SK-N-SH treated with all-trans-retinoic acid at 6 μM for 48 hours (cell line): ENCODE measurements at regions not wholly inside any gene's neighbourhood (a gene's known extent, or its start where the extent isn't known, plus 50 kb on each side); places are given as distances from the start of the nearest gene placed in this dataset.

ENCODE experiments used
- ATAC-seq: fragments of 200-7000 bp; cut with Tn5 transposase; 3 replicates; pipeline ENCODE4 v1.9.1; 2020; ENCODE audit warnings: mild to moderate bottlenecking, moderate library complexity
- CSDC2 ChIP-seq: fragments of 250-450 bp; sonication (Bioruptor Pico); IDR thresholded peaks from 2 replicates; pipeline ENCODE4 v1.5.0; 2020; ENCODE audit warnings: mild to moderate bottlenecking, moderate library complexity
- ESRRG ChIP-seq: fragments of 250-450 bp; sonication (Bioruptor Pico); IDR thresholded peaks from 2 replicates; pipeline ENCODE4 v1.6.1; 2021; ENCODE audit warnings: mild to moderate bottlenecking
- GLIS3 ChIP-seq: fragments of 250-450 bp; sonication (Bioruptor Pico); IDR thresholded peaks from 2 replicates; pipeline ENCODE4 v1.5.0; 2020; ENCODE audit warnings: mild to moderate bottlenecking, moderate library complexity
- OSR1 ChIP-seq: fragments of 250-450 bp; sonication (Bioruptor Pico); IDR thresholded peaks from 2 replicates; pipeline ENCODE4 v1.8.0; 2022; ENCODE audit warnings: moderate library complexity, mild to moderate bottlenecking, inconsistent platforms
- PATZ1 ChIP-seq: fragments of 250-450 bp; sonication (Bioruptor Pico); IDR thresholded peaks from 2 replicates; pipeline ENCODE4 v1.8.0; 2020; ENCODE audit warnings: mild to moderate bottlenecking, moderate library complexity, borderline replicate concordance
- POU6F1 ChIP-seq: fragments of 250-450 bp; sonication (Bioruptor Pico); IDR thresholded peaks from 2 replicates; pipeline ENCODE4 v1.8.0; 2021; ENCODE audit warnings: low read depth, mild to moderate bottlenecking, moderate library complexity, borderline replicate concordance
- PPARA ChIP-seq: fragments of 250-450 bp; sonication (Bioruptor Pico); IDR thresholded peaks from 2 replicates; pipeline ENCODE4 v1.5.0; 2020; ENCODE audit warnings: mild to moderate bottlenecking, borderline replicate concordance
- RARB ChIP-seq: fragments of 250-450 bp; sonication (Bioruptor Pico); IDR thresholded peaks from 2 replicates; pipeline ENCODE4 v1.8.0; 2021; ENCODE audit warnings: mild to moderate bottlenecking, moderate library complexity
- SNAI2 ChIP-seq: fragments of 250-450 bp; sonication (Bioruptor Pico); IDR thresholded peaks from 2 replicates; pipeline ENCODE4 v1.5.0; 2020; ENCODE audit warnings: mild to moderate bottlenecking, moderate library complexity
- TCF4 ChIP-seq: fragments of 250-450 bp; sonication (Bioruptor Pico); IDR thresholded peaks from 2 replicates; pipeline ENCODE4 v1.8.0; 2021; ENCODE audit warnings: mild to moderate bottlenecking, moderate library complexity, borderline replicate concordance
- TOX ChIP-seq: fragments of 250-450 bp; sonication (Bioruptor Pico); IDR thresholded peaks from 2 replicates; pipeline ENCODE4 v1.8.0; 2021; ENCODE audit warnings: mild to moderate bottlenecking, moderate library complexity, borderline replicate concordance
- TSHZ2 ChIP-seq: fragments of 250-450 bp; sonication (Bioruptor Pico); IDR thresholded peaks from 2 replicates; pipeline ENCODE4 v1.5.0; 2020; ENCODE audit warnings: mild to moderate bottlenecking, moderate library complexity
- ZFP3 ChIP-seq: fragments of 250-450 bp; sonication (Bioruptor Pico); IDR thresholded peaks from 2 replicates; pipeline ENCODE4 v1.5.0; 2020; ENCODE audit warnings: mild to moderate bottlenecking, moderate library complexity
- ZFP30 ChIP-seq: fragments of 450-650 bp; formaldehyde crosslinking; IDR thresholded peaks from 2 replicates; pipeline ENCODE4 v1.5.0; 2022; ENCODE audit warnings: mild to moderate bottlenecking, moderate library complexity
- ZNF565 ChIP-seq: fragments of 450-650 bp; formaldehyde crosslinking; conservative IDR thresholded peaks from 2 replicates; pipeline ENCODE4 v1.5.0; 2020; ENCODE audit warnings: low read depth, mild to moderate bottlenecking, moderate library complexity
- ZNF70 ChIP-seq: fragments of 450-650 bp; formaldehyde crosslinking; IDR thresholded peaks from 2 replicates; pipeline ENCODE4 v1.5.0; 2020; ENCODE audit warnings: mild to moderate bottlenecking, moderate library complexity
- ZNF8 ChIP-seq: fragments of 450-650 bp; formaldehyde crosslinking; IDR thresholded peaks from 2 replicates; pipeline ENCODE4 v1.5.0; 2020; ENCODE audit warnings: mild to moderate bottlenecking, moderate library complexity
- TF ChIP-seq, protein P1 (sequence below): fragments of 250-450 bp; sonication (Bioruptor Pico); IDR thresholded peaks from 2 replicates; pipeline ENCODE4 v1.5.1; 2021; ENCODE audit warnings: mild to moderate bottlenecking, moderate library complexity

DNA sequence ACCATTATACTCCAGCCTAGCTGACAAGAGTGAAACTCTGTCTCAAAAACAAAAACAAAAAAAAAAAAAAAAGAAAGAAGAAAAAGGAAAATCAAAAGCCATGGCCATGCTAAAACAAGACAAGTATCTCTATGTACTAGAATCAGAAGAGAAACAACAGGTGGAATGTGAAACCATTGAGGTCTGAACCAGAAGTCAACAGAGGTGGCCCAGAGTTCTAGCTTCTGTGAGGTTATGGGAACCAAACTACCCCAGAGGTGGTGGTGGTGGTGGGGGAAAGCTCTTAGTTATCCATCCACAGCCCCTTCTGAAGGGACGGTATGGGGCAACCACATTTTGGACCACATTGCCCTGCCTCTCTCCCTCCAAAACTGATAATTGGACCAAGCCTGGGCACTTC is 59.5 kb upstream of the ZNF366 start:
- TF ChIP-seq SNAI2 (CRISPR knock-in tag) (no peak), TSHZ2 (CRISPR knock-in tag) (no peak), CSDC2 (no peak), TCF4 (no peak), RARB (CRISPR knock-in tag) (no peak), PATZ1 (CRISPR knock-in tag) (no peak), ZNF565 (no peak), ZNF8 (CRISPR knock-in tag) (no peak), GLIS3 (CRISPR knock-in tag) (no peak), ZNF70 (CRISPR knock-in tag) (no peak), PPARA (no peak), POU6F1 (no peak), OSR1 (CRISPR knock-in tag) (no peak), TOX (CRISPR knock-in tag) (no peak), ZFP30 (no peak)
- TF ChIP-seq, protein P1, sequence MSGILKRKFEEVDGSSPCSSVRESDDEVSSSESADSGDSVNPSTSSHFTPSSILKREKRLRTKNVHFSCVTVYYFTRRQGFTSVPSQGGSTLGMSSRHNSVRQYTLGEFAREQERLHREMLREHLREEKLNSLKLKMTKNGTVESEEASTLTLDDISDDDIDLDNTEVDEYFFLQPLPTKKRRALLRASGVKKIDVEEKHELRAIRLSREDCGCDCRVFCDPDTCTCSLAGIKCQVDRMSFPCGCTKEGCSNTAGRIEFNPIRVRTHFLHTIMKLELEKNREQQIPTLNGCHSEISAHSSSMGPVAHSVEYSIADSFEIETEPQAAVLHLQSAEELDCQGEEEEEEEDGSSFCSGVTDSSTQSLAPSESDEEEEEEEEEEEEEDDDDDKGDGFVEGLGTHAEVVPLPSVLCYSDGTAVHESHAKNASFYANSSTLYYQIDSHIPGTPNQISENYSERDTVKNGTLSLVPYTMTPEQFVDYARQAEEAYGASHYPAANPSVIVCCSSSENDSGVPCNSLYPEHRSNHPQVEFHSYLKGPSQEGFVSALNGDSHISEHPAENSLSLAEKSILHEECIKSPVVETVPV (CRISPR knock-in tag) = no peak
- no peak for ATAC-seq

- ATAC-seq = no peak
- no peak for TF ChIP-seq ZFP3 (CRISPR knock-in tag)
- TF ChIP-seq PATZ1 (CRISPR knock-in tag) = no peak
- TF ChIP-seq ZNF70 (CRISPR knock-in tag) = no peak
- TF ChIP-seq TOX (CRISPR knock-in tag) = no peak
- no peak for TF ChIP-seq SNAI2 (CRISPR knock-in tag)
- no peak for TF ChIP-seq TSHZ2 (CRISPR knock-in tag)
- TF ChIP-seq ESRRG (CRISPR knock-in tag) = no peak
- TF ChIP-seq POU6F1 = no peak
Observed at GRCh38 chr5:72565513-72566289, 58.5 kb upstream of the ZNF366 start.
